ENCODE measurements at regions not wholly inside any gene's neighbourhood (a gene's known extent, or its start where the extent isn't known, plus 50 kb on each side); places are given as distances from the start of the nearest gene placed in this dataset.

- H3K79me2 ChIP-seq (ENCODE audit: insufficient read depth) = no peaks in the 10 kb centered on the region
- POLR2A ChIA-PET = no interaction called here
Measured at GRCh38 chr12:132410296-132410625, 79.7 kb upstream of the FBRSL1 start.

More at GRCh38 chr12:132410296-132410625, 79.7 kb upstream of the FBRSL1 start:
- CTCF ChIA-PET = interaction anchor here (0.7 to 1.6 kb wide), 4 partner anchors 102 to 256 kb away, joined by 3 to 6 read pairs (median 4); no protein-coding TSS in a partner anchor
- H3K36me3 ChIP-seq (replicated peaks in 1 of 2; ENCODE audit: control insufficient read depth in 1 of 2, insufficient read depth in 2 of 2, low read length in 1 of 2) = no peaks in the 10 kb centered on the region
- H2AFZ ChIP-seq (ENCODE audit: low read depth) = no peak overlapping the region
- DNase-seq = no peak
- H3K4me3 ChIP-seq (ENCODE audit: low read depth in 2 of 2, low read length in 1 of 2) = no peak overlapping the region
- WGBS (ENCODE audit: low lambda C conversion rate) = 43% methylated on average over 14 of the region's 18 CpGs
- no peaks in the 10 kb centered on the region for H3F3A ChIP-seq (replicated peaks; ENCODE audit: insufficient read depth)
- H3K9ac ChIP-seq = no peak overlapping the region
- no peaks in the 10 kb centered on the region for H3K9me3 ChIP-seq
- no peak overlapping the region for H3K27ac ChIP-seq (ENCODE audit: low read depth in 2 of 2, low read length in 1 of 2)
- no peaks in the 10 kb centered on the region for H4K20me1 ChIP-seq (ENCODE audit: insufficient read depth)
- H3K4me2 ChIP-seq = no peak overlapping the region
- peaks cover 42% of the 10 kb centered on the region for H3K27me3 ChIP-seq (ENCODE audit: insufficient read depth)
- no peak for TF ChIP-seq POLR2AphosphoS5 (IDR thresholded peaks at IDR 0.05; ENCODE audit: low read depth, low read length)
- TF ChIP-seq TAF1 (IDR thresholded peaks at IDR 0.05; ENCODE audit: borderline replicate concordance, low read depth, low read length) = no peak
- no peak for TF ChIP-seq PBX3 (IDR thresholded peaks at IDR 0.05)
- no peak for TF ChIP-seq TEAD4 (IDR thresholded peaks at IDR 0.05; ENCODE audit: borderline replicate concordance, insufficient read depth)
- TF ChIP-seq REST (IDR thresholded peaks at IDR 0.05; ENCODE audit: low read depth, low read length) = no peak
- no peak for TF ChIP-seq NFIC (IDR thresholded peaks at IDR 0.05; ENCODE audit: borderline replicate concordance)
- TF ChIP-seq GATA2 (CRISPR knock-in tag; IDR thresholded peaks at IDR 0.05) = no peak
- TF ChIP-seq MAX (IDR thresholded peaks at IDR 0.05; ENCODE audit: low read depth) = no peak
- TF ChIP-seq FOXJ3 (CRISPR knock-in tag; IDR thresholded peaks at IDR 0.05) = no peak
- no peak for TF ChIP-seq GABPA (IDR thresholded peaks at IDR 0.05; ENCODE audit: low read depth)
- no peak for TF ChIP-seq USF2 (IDR thresholded peaks at IDR 0.05; ENCODE audit: borderline replicate concordance, low read depth, low read length)
- TF ChIP-seq ELF1 (IDR thresholded peaks at IDR 0.05) = no peak
- TF ChIP-seq EP300 (IDR thresholded peaks at IDR 0.05; ENCODE audit: borderline replicate concordance in 1 of 2, low read depth in 1 of 2, low read length in 1 of 2) = no peak
- no peak for TF ChIP-seq NRF1 (IDR thresholded peaks at IDR 0.05; ENCODE audit: low read depth, low read length)
- TF ChIP-seq JUND (IDR thresholded peaks at IDR 0.05) = no peak
- no peak for TF ChIP-seq USF1 (IDR thresholded peaks at IDR 0.05; ENCODE audit: borderline replicate concordance, low read depth)
- TF ChIP-seq SIN3A (IDR thresholded peaks at IDR 0.05; ENCODE audit: borderline replicate concordance, low read depth, low read length) = no peak
- no peak for TF ChIP-seq EZH2phosphoT487 (IDR thresholded peaks at IDR 0.05; ENCODE audit: borderline replicate concordance, low read depth)
- no peaks in the 10 kb centered on the region for H3K9me2 ChIP-seq
- peaks cover 0 to 9% of the 10 kb centered on the region in 2 experiments; a peak in 1 of 4 replicates for H3K4me1 ChIP-seq (ENCODE audit: control insufficient read depth in 1 of 2, insufficient read depth in 2 of 2, low read depth in 1 of 2, low read length in 1 of 2)
